ENCODE measurements at regions not wholly inside any gene's neighbourhood (a gene's known extent, or its start where the extent isn't known, plus 50 kb on each side); places are given as distances from the start of the nearest gene placed in this dataset.

Small RNA genes lying in the stretch of these regions (small RNA-seq; reads per million reads assigned to genes)
- gene HMGB1P22 = 0 reads per million in 2 experiments
- 0 to 0.18 reads per million in 2 experiments for gene RN7SKP117
